ENCODE measurements at regions not wholly inside any gene's neighbourhood (a gene's known extent, or its start where the extent isn't known, plus 50 kb on each side); places are given as distances from the start of the nearest gene placed in this dataset.

DNA sequence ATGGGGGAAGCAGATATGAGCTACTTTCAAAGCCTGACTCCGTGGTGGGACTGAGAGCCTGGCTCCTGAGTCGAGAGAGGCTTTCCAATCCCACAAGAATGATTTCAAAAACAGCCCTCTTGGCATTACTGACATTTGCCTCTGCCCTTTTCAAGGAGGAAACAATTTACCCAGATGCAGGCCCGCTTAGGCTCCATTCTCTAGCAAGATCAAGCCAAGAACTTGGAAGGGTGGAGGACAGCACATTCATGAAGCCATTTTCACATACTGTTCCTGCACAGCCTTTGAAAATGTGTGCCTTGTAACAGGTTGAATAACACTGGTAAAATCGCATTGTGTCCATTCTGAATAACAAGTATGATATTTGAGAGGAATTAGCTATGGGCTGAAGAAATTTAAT is 58.2 kb upstream of the EED start:
- TF ChIP-seq YY1 (IDR thresholded peaks at IDR 0.05; ENCODE audit: insufficient read depth, insufficient read length) (no peak), ZNF274 (IDR thresholded peaks at IDR 0.05; ENCODE audit: low read depth, low read length) (no peak)

All from NT2/D1 (cell line).